ENCODE measurements at regions not wholly inside any gene's neighbourhood (a gene's known extent, or its start where the extent isn't known, plus 50 kb on each side); places are given as distances from the start of the nearest gene placed in this dataset.
"Not testable (repeated sequence)": the region's sequence is repeated elsewhere in the genome, so short reads cannot be mapped to it uniquely, and the experiment has no call there.

DNA sequence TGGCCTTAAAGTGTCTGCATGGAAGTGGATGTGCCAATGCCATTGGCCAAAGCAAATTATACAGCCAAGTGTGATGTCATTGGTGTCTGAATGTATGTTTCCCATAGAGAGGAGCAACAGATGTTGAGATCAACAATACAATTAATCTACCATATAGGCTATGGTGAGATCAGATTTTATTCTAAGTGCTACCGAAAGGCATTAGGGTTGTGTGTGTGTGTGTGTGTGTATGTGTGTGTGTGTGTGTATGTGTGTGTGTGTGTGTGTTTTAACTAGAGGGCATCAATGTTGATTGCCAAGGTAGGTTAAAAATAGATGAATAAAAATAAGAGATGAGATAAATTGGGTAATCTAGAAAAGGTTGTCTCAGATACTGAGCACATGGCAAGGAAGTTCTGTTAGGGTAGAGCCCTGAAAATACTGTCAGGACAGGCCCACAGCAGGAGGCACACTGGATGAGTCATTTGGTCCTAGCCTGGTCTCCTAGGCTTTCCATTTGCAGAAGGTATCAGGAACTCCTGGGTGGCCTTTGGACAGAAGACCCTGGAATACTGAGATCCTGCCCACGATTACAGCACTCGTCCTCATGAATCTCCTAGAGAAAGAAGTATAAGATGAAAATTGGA lies 446.0 kb upstream of the PODXL start:
- Mint-ChIP-seq H3K36me3 (no peaks in the 10 kb centered on the region), H3K4me1 (no peaks in the 10 kb centered on the region)

DNA sequence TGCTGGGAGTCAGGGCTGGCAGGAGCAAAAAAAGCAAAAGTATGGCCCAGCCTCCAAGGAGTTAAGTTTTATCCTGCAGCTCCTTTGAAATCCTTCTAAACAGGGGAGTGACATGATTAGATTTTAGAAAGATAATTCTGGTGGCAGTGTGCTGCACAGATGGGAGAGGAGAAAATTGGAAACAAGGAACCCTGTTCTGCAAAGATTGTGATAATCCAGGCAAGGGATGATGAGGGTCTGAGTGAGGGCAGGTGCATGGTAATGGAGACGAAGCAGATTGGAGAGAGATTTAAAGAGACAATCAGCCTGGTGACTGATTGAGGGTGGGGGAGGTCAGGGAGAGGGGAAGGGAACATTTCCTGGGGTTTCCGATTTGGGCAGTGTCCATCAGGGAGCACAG lies 444.7 kb upstream of the PODXL start:
- H3K27me3 Mint-ChIP-seq: no peaks in the 10 kb centered on the region
- H3K4me1 Mint-ChIP-seq: no peaks in the 10 kb centered on the region
- no peak overlapping the region for H3K4me3 Mint-ChIP-seq
- no peaks in the 10 kb centered on the region for H3K36me3 Mint-ChIP-seq
- H3K9me3 Mint-ChIP-seq: no peaks in the 10 kb centered on the region
- DNase-seq: no peak
- no peak overlapping the region for H3K27ac Mint-ChIP-seq

More for the DNA sequence above, 446.0 kb upstream of the PODXL start:
- Mint-ChIP-seq H3K27me3 (no peaks in the 10 kb centered on the region), H3K4me3 (no peak overlapping the region), H3K9me3 (no peaks in the 10 kb centered on the region), H3K27ac (no peak overlapping the region)
- no peak for DNase-seq

DNA sequence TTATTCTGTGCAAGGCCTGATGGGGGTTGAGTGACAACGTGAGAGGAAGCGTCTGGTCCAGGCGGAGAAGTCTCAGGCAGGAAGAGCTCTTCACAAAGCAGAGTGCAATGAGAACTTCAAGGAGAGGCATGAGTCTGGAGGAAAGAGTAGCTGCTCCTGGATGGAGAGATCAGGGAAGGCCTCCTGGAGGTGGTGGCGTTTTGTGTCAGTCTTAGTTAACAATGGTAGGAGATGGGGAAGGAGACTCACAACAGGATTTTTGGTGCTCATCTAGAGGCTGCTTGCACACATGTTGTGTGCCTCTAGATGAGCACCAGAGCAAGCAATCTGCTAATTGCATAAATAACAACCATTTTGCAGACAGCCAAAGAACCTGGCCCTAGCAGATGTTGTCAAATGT lies 442.8 kb upstream of the PODXL start:
- no peaks in the 10 kb centered on the region for H3K36me3 Mint-ChIP-seq
- DNase-seq: no peak
- H3K4me1 Mint-ChIP-seq: no peaks in the 10 kb centered on the region
- no peak overlapping the region for H3K4me3 Mint-ChIP-seq
- H3K9me3 Mint-ChIP-seq: no peaks in the 10 kb centered on the region
- no peak overlapping the region for H3K27ac Mint-ChIP-seq
- H3K27me3 Mint-ChIP-seq: no peaks in the 10 kb centered on the region

DNA sequence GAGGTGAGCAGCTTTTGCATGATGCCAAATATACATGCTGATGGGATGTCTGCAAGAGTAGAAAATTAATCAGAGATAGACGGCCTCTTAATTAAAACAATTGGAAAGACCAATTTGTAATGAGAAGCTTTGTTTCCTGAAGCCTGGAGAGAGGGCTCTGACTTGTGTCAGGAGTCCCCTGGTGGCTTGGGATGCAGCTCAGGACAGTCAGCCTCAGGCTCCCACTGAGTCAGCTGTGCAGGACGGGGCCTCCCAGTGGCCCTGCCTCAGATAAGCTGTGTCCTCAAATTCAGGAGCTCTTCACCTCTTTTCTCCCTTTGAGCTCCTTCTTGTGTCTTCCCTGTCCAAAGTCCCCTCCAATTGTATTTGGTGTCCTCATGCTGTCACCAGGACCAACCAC lies 438.9 kb upstream of the PODXL start:
- no peak overlapping the region for H3K27ac Mint-ChIP-seq
- H3K4me1 Mint-ChIP-seq: no peaks in the 10 kb centered on the region
- H3K4me3 Mint-ChIP-seq: no peak overlapping the region
- H3K27me3 Mint-ChIP-seq: no peaks in the 10 kb centered on the region
- H3K36me3 Mint-ChIP-seq: no peaks in the 10 kb centered on the region
- no peak for DNase-seq
- H3K9me3 Mint-ChIP-seq: no peaks in the 10 kb centered on the region

DNA sequence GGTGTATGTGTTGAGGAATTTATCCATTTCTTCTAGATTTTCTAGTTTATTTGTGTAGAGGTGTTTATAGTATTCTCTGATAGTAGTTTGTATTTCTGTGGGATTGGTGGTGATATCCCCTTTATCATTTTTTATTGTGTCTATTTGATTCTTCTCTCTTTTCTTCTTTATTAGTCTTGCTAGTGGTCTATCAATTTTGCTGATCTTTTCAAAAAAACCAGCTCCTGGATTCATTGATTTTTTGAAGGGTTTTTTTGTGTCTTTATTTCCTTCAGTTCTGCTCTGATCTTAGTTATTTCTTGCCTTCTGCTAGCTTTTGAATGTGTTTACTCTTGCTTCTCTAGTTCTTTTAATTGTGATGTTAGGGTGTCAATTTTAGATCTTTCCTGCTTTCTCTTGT lies 424.6 kb upstream of the PODXL start:
- H3K36me3 Mint-ChIP-seq, H3K27me3 Mint-ChIP-seq, H3K27ac Mint-ChIP-seq, H3K4me3 Mint-ChIP-seq, H3K9me3 Mint-ChIP-seq, DNase-seq, H3K4me1 Mint-ChIP-seq: not testable (repeated sequence)

DNA sequence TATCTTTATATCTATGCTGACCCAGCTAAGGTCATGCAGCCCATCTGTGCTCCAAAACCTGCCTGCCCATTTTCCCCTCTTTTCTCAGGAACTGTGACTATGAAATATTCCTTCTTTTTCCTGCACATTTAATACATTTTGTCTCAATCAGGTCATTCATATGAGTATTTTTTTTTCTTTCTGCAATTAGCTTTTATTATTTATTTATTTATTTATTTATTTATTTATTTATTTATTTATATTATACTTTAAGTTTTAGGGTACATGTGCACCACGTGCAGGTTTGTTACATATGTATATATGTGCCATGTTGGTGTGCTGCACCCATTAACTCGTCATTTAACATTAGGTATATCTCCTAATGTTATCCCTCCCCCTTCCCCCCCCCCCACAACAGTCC lies 421.7 kb upstream of the PODXL start:
- not testable (repeated sequence) for H3K9me3 Mint-ChIP-seq, H3K27ac Mint-ChIP-seq, H3K36me3 Mint-ChIP-seq, H3K4me3 Mint-ChIP-seq, H3K4me1 Mint-ChIP-seq, H3K27me3 Mint-ChIP-seq, DNase-seq

DNA sequence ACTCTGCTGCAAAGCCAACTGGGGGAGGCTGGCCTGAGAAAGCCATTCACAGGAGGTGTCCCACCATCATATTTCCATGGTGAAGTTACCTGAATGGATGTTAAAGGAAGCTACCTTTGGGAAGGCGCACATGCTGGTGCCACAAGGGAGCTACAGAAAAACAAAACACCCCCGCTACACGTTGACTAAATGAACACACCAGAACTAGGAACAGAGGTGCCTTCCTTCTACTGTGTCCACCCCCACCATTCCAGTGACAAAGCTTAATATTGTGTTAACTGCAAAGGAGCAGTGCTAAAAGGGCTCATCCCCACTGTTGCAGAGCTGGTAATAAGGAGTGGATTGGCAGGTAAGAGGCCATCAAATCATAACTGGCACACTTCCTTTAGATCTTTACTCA lies 420.0 kb upstream of the PODXL start:
- Mint-ChIP-seq H3K4me1 (no peaks in the 10 kb centered on the region), H3K36me3 (no peaks in the 10 kb centered on the region), H3K27ac (no peak overlapping the region), H3K4me3 (no peak overlapping the region), H3K9me3 (peaks cover 3% of the 10 kb centered on the region), H3K27me3 (peaks cover 1% of the 10 kb centered on the region)
- no peak for DNase-seq

DNA sequence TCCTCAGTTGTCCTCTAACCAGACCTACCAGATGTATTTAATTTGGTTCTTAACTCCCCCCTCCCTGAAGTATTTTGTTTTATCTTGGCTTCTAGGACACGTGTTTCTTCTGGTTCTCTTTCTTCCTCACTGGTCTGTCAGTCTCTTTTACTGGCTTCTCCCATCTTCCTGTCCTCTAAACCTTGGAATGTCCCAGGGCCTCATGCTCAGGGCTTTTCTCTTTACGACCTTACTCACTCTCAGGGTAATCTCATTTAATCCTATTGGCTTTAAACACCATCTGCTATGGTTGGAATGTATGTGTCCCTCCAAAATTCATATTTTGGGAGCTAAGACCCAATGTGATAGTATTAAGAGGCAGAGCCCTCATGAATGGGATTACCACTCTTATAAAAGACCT lies 418.2 kb upstream of the PODXL start:
- H3K4me3 Mint-ChIP-seq: no peak overlapping the region
- no peaks in the 10 kb centered on the region for H3K36me3 Mint-ChIP-seq
- H3K27ac Mint-ChIP-seq: no peak overlapping the region
- H3K4me1 Mint-ChIP-seq: no peaks in the 10 kb centered on the region
- no peak for DNase-seq
- H3K27me3 Mint-ChIP-seq: no peaks in the 10 kb centered on the region
- H3K9me3 Mint-ChIP-seq: peaks cover 1% of the 10 kb centered on the region

DNA sequence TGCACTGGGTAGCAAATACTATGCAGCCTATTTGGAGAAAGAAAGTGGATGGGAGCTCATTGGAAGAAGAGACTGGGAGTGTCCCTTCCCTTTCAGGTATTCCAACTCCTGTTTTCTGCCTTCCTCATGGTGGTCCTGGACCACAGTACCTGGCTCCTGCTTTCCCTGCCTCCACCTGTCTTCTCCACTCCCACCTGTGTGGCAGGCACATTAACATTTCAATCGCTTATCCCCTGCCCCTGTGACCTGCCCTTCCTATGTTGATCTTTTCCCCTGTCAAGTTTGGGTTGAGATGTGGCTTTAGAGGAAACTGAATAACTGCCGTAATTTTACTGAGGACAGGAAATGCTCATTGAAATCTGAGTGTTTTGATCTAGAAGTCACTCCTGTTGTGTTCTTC lies 415.8 kb upstream of the PODXL start:
- Mint-ChIP-seq H3K27ac (no peak overlapping the region), H3K4me1 (no peaks in the 10 kb centered on the region), H3K36me3 (no peaks in the 10 kb centered on the region), H3K4me3 (no peak overlapping the region), H3K27me3 (peaks cover 5% of the 10 kb centered on the region), H3K9me3 (peaks cover under 1% of the 10 kb centered on the region)
- no peak for DNase-seq

DNA sequence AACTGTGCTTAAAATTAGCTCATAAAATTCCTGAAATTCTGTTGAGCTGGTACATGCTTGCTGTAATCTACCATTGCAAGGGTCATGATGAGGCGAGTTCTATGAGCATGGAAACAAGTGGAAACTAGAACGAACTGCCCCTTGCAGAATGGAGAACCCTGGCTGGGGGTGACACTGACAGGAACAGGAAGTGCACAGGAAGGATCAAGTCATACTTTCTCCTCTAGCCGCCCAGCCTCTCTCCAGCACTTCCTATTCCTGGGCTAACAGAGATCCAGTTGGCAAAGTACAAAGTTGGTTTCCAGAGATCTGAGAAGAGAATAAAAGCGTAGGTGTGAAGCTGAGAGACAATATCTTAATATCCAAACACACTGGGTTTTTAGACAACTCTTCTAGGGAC lies 414.2 kb upstream of the PODXL start:
- Mint-ChIP-seq H3K27me3 (peaks cover 5% of the 10 kb centered on the region), H3K27ac (no peak overlapping the region), H3K9me3 (no peaks in the 10 kb centered on the region), H3K36me3 (no peaks in the 10 kb centered on the region), H3K4me1 (no peaks in the 10 kb centered on the region), H3K4me3 (no peak overlapping the region)
- no peak for DNase-seq

DNA sequence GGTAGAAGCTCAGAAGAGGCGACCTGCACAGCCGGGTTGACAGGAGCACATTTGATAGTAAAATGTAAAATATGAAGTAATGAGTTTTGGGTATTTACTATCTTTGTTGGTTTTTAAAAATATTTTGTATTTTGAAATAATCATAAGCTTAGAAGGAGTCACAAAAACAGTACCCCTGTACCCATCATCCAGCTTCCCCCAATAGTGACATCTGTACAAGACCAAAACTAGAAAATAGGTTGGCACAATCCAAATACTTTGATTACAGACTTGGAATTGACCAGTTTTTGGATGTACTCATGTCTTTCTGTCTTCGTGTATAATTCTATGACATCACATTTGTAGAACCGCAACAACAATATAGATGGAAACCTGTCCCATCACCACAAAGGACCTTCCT lies 413.1 kb upstream of the PODXL start:
- no peaks in the 10 kb centered on the region for H3K36me3 Mint-ChIP-seq
- no peak overlapping the region for H3K27ac Mint-ChIP-seq
- no peaks in the 10 kb centered on the region for H3K4me1 Mint-ChIP-seq
- DNase-seq: no peak
- no peak overlapping the region for H3K4me3 Mint-ChIP-seq
- H3K27me3 Mint-ChIP-seq: peaks cover 5% of the 10 kb centered on the region
- H3K9me3 Mint-ChIP-seq: no peaks in the 10 kb centered on the region

DNA sequence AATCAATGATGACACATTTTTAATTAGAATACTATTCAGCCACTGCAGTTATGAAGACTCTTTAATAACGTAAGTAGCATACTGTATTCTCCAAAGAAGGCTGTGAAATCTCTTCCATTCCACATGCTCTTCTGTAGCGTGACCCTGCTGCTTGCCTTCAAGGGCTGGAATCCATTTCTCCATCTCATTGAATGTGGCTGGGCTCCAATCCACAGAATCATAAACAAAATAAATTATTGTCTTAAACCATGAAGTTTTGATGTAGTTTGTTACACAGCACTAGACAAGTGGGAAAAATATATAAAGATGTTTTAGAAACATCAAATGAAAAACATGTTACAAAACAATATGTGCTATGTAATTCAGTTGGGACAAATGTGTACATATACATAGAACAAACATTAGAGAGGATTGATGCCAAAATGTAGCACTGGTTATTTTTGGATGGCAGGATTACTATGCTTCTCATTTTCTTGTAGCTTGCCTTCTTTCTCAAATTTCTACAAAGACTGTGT lies 410.8 kb upstream of the PODXL start:
- Mint-ChIP-seq H3K4me1 (no peaks in the 10 kb centered on the region), H3K36me3 (no peaks in the 10 kb centered on the region), H3K27ac (no peak overlapping the region), H3K27me3 (peaks cover 5% of the 10 kb centered on the region), H3K4me3 (no peak overlapping the region), H3K9me3 (no peaks in the 10 kb centered on the region)
- DNase-seq: no peak

DNA sequence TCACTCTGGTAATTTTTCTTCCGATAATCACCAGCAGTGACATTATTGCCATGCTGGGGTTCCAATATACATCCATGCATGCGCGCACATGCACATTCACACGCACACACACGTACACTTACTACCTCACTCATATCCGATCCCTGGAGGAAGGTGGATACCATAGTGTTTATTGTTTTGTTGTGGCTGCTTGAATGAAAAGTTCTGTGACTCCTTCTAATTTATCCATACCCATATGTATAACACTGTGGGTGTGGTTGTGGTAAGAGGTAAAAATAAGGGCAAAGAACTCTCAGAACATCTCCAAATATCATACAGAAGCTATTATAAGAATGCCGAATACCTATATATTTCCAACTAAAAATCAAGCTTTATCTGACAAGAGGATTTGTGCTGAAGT lies 407.8 kb upstream of the PODXL start:
- H3K27me3 Mint-ChIP-seq: peaks cover 8% of the 10 kb centered on the region
- H3K36me3 Mint-ChIP-seq: no peaks in the 10 kb centered on the region
- H3K4me3 Mint-ChIP-seq: no peak overlapping the region
- no peaks in the 10 kb centered on the region for H3K9me3 Mint-ChIP-seq
- no peak for DNase-seq
- H3K4me1 Mint-ChIP-seq: no peaks in the 10 kb centered on the region
- no peak overlapping the region for H3K27ac Mint-ChIP-seq

DNA sequence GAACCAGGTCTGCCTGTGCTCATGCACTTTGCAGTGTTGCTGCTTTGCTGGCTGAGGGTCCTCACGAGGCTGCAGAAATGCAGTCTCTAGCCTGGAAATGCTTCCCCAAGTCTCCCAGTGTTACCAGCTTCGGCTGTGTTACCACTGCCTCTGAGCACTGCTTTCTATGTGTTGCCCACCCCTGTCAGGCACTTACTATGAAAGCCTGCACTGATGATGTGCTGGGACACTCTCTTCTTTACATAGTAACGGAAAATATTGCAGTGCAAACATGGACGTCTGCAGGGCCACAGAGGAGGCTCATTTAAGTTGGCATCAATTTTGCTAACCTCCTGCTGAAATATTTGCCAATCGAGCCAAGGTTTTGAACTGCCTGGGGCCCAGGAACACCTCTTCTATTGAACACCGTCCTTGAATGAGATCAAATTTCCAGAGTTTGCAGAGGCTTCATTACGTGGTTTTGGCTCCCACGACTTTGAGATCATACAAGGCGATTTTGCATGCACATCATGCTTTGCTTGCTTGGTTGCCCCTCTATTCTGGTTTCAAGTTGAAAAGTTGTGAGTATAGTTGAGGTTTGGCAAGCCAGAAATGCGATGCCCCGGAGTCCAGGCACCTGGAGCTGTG lies 404.7 kb upstream of the PODXL start:
- DNase-seq: no peak
- no peaks in the 10 kb centered on the region for H3K36me3 Mint-ChIP-seq
- H3K4me1 Mint-ChIP-seq: no peaks in the 10 kb centered on the region
- peaks cover 19% of the 10 kb centered on the region for H3K27me3 Mint-ChIP-seq
- no peak overlapping the region for H3K4me3 Mint-ChIP-seq
- H3K9me3 Mint-ChIP-seq: no peaks in the 10 kb centered on the region
- H3K27ac Mint-ChIP-seq: no peak overlapping the region

DNA sequence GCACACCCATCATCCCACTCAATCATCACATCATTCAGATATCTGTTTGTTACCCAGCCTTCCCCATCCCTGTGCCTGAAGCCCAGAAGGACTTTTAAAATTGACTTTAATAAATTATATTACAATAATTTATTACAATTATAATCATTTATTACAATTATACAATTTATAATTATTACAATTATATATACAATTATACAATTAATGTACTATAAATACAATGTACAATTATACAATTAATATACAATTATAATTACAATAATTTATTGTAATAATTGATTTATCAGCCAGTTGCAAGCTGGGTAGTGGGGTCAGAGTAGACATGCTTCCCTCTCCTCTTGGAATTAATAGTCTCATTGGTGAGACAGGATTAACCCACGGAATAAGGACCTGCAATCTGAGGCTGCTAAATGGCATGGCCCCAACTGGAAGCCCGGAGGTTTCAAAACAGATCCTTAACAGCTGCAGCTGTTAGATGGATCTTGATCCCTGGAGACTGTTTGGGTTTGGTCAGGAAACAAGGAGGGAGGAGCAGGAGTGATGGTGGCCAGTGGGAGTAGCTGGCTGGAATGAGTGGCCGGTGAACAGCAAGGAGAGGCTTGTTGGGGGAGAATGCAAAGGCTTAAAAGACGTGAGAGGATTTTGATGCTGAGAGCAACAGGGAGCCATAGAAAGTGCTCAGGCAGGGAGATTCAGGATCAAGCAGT lies 402.8 kb upstream of the PODXL start:
- Mint-ChIP-seq H3K4me1 (no peaks in the 10 kb centered on the region), H3K27ac (no peak overlapping the region), H3K4me3 (no peak overlapping the region), H3K36me3 (no peaks in the 10 kb centered on the region), H3K27me3 (peaks cover 27% of the 10 kb centered on the region), H3K9me3 (no peaks in the 10 kb centered on the region)
- DNase-seq: no peak

All from activated naive CD8-positive, alpha-beta T cell treated with anti-CD3 and anti-CD28 coated beads for 36 hours (primary cell).